Hepatocyte (in vitro differentiated cells): ENCODE measurements at regions not wholly inside any gene's neighbourhood (a gene's known extent, or its start where the extent isn't known, plus 50 kb on each side); places are given as distances from the start of the nearest gene placed in this dataset.

Experiments
- DNase-seq: peaks from one replicate; pipeline ENCODE4 v3.0.0-alpha.2; 2016; ENCODE audit warnings: low spot score
- H2AFZ ChIP-seq: fragments of 200-600 bp; sonication (generic); 2 replicates; pipeline ENCODE4 v1.6.0; 2016; ENCODE audit warnings: antibody characterized with exemption, mild to moderate bottlenecking
- H3K27ac ChIP-seq: fragments of 200-600 bp; sonication (generic); 2 replicates; pipeline ENCODE4 v1.5.1; 2016; ENCODE audit warnings: mild to moderate bottlenecking
- H3K27me3 ChIP-seq: fragments of 200-600 bp; sonication (generic); 2 replicates; pipeline ENCODE4 v1.6.1; 2016
- H3K36me3 ChIP-seq: fragments of 200-600 bp; sonication (generic); replicated peaks from 2 replicates; pipeline ENCODE4 v1.5.1; 2016; ENCODE audit warnings: low read depth; ENCODE audit not compliant: insufficient read depth
- H3K4me1 ChIP-seq: fragments of 200-600 bp; sonication (generic); 2 replicates; pipeline ENCODE4 v1.5.1; 2016; ENCODE audit warnings: mild to moderate bottlenecking, moderate library complexity; ENCODE audit not compliant: insufficient read depth
- H3K4me2 ChIP-seq: fragments of 200-600 bp; sonication (generic); 2 replicates; pipeline ENCODE4 v1.6.0; 2016
- H3K4me3 ChIP-seq: fragments of 200-600 bp; sonication (generic); 2 replicates; pipeline ENCODE4 v1.5.1; 2016; ENCODE audit warnings: mild to moderate bottlenecking
- H3K79me2 ChIP-seq: fragments of 200-600 bp; sonication (generic); 2 replicates; pipeline ENCODE4 v1.6.0; 2017; ENCODE audit warnings: mild to moderate bottlenecking
- H3K9me2 ChIP-seq: fragments of 200-600 bp; sonication (generic); replicated peaks from 2 replicates; pipeline ENCODE4 v1.6.0; 2017; ENCODE audit warnings: mild to moderate bottlenecking; ENCODE audit not compliant: insufficient read depth
- H3K9me3 ChIP-seq: fragments of 200-600 bp; sonication (generic); 2 replicates; pipeline ENCODE4 v1.5.1; 2016; ENCODE audit warnings: low read depth, mild to moderate bottlenecking
- H4K20me1 ChIP-seq: fragments of 200-600 bp; sonication (generic); 2 replicates; pipeline ENCODE4 v1.6.0; 2016; ENCODE audit warnings: mild to moderate bottlenecking; ENCODE audit not compliant: insufficient read depth, poor library complexity, severe bottlenecking
- EZH2 ChIP-seq: fragments of 200-600 bp; sonication (generic); IDR thresholded peaks from 2 replicates; pipeline ENCODE4 v1.6.1; 2016; ENCODE audit warnings: antibody characterized with exemption, mild to moderate bottlenecking, borderline replicate concordance
- EZH2phosphoT487 ChIP-seq: fragments of 200-600 bp; sonication (generic); IDR thresholded peaks from one replicate; pipeline ENCODE4 v1.6.1; 2018; ENCODE audit warnings: antibody characterized with exemption, mild to moderate bottlenecking, low read depth, moderate library complexity; ENCODE audit not compliant: unreplicated experiment, severe bottlenecking
- WGBS: methylation state at CpG from one replicate; pipeline ENCODE4 v1.1.6; 2016; ENCODE audit warnings: low lambda C conversion rate; ENCODE audit errors: missing lambda C conversion rate; 5-methylcytosine and 5-hydroxymethylcytosine counted together
- TF ChIP-seq, protein P1 (sequence below): fragments of 200-600 bp; sonication (generic); IDR thresholded peaks from 2 replicates; pipeline ENCODE4 v1.5.1; 2016; ENCODE audit warnings: antibody characterized with exemption, mild to moderate bottlenecking; ENCODE audit not compliant: poor library complexity

DNA sequence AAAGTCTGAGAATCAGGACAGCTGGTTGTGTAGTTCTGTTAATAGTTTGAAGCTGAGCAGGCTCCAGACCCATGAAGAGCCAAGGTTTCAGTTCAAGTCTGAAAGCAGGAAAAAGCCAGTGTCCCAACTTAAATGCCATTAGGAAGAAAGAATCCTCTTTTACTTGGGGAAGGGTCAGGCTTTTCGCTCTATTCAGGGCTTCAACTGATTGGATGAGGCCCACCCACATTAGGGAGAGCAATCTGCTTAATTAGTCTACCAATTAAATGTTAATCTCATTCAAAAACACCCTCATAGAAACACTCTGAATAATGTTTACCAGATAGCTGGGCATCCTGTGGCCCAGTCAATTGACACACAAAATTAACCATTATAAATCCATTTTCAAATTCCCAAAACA lies 462.2 kb downstream of the EPM2A start:
- peak overlapping the region; percentile 50 for H3K27ac ChIP-seq
- DNase-seq, result no peak
- no peak overlapping the region for H3K4me2 ChIP-seq
- 96% methylated on average over 1 of the region's 1 CpG for WGBS
- H3K27me3 ChIP-seq, result no peaks in the 10 kb centered on the region
- H4K20me1 ChIP-seq, result no peaks in the 10 kb centered on the region
- TF ChIP-seq EZH2 (no peak), EZH2phosphoT487 (no peak)
- TF ChIP-seq, protein P1, sequence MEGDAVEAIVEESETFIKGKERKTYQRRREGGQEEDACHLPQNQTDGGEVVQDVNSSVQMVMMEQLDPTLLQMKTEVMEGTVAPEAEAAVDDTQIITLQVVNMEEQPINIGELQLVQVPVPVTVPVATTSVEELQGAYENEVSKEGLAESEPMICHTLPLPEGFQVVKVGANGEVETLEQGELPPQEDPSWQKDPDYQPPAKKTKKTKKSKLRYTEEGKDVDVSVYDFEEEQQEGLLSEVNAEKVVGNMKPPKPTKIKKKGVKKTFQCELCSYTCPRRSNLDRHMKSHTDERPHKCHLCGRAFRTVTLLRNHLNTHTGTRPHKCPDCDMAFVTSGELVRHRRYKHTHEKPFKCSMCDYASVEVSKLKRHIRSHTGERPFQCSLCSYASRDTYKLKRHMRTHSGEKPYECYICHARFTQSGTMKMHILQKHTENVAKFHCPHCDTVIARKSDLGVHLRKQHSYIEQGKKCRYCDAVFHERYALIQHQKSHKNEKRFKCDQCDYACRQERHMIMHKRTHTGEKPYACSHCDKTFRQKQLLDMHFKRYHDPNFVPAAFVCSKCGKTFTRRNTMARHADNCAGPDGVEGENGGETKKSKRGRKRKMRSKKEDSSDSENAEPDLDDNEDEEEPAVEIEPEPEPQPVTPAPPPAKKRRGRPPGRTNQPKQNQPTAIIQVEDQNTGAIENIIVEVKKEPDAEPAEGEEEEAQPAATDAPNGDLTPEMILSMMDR, result no peak
- no peak overlapping the region for H2AFZ ChIP-seq
- no peaks in the 10 kb centered on the region for H3K79me2 ChIP-seq
- no peaks in the 10 kb centered on the region for H3K9me2 ChIP-seq
- H3K4me3 ChIP-seq, result no peak overlapping the region
- H3K4me1 ChIP-seq, result peaks cover 25% of the 10 kb centered on the region
- no peaks in the 10 kb centered on the region for H3K36me3 ChIP-seq
- H3K9me3 ChIP-seq, result no peaks in the 10 kb centered on the region

DNA sequence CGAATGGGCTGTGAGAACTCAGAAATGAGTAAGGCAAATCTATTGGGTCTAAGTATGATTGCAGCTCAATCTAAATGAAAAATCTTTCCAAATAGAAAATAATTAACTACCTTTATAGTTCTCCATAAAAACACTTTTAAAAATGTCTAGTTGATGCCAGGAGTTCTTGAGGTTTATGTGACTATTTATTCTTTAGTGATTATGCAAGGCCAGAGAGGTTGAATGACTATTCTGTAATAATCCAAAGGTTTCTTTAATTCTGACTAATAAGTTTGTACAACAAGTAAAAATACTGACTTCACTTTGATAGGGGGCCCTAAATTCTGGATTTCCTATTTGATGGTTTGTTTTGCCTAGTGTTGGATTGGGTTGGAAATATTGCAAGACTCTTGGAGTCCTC lies 461.2 kb downstream of the EPM2A start:
- Histone ChIP-seq H3K4me3 (no peak overlapping the region), H3K27me3 (no peaks in the 10 kb centered on the region), H2AFZ (no peak overlapping the region), H3K27ac (no peak overlapping the region), H3K4me2 (no peak overlapping the region), H3K9me2 (no peaks in the 10 kb centered on the region), H3K4me1 (peaks cover 20% of the 10 kb centered on the region), H3K9me3 (no peaks in the 10 kb centered on the region), H3K36me3 (no peaks in the 10 kb centered on the region), H4K20me1 (no peaks in the 10 kb centered on the region), H3K79me2 (no peaks in the 10 kb centered on the region)
- no peak for DNase-seq
- TF ChIP-seq EZH2phosphoT487 (no peak), EZH2 (no peak)
- TF ChIP-seq, protein P1, result no peak
- 90% methylated on average over 1 of the region's 1 CpG for WGBS

DNA sequence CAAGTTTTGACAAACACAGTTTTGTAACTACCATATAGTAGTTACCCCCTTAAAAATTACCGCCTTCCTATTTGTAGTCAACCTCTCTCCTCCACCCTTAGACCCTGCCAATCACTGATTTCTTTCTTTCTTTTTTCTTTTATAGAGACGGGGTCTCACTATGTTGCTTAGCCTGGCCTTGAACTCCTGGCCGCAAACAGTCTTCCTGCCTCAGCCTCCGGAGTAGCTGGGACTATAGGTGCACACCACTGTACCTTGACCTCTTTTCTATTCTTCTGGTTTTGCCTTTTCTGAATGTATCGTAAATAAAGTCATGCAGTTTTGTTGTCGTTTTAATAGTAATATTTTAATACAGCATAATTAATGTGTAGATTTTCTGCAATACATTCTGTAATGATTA lies 460.3 kb downstream of the EPM2A start:
- H3K9me2 ChIP-seq, result no peaks in the 10 kb centered on the region
- H3K79me2 ChIP-seq, result no peaks in the 10 kb centered on the region
- H3K4me3 ChIP-seq, result no peak overlapping the region
- H4K20me1 ChIP-seq, result no peaks in the 10 kb centered on the region
- H2AFZ ChIP-seq, result no peak overlapping the region
- no peak for DNase-seq
- H3K36me3 ChIP-seq, result no peaks in the 10 kb centered on the region
- WGBS, result 94% methylated on average over 6 of the region's 6 CpGs
- H3K4me2 ChIP-seq, result no peak overlapping the region
- H3K27me3 ChIP-seq, result no peaks in the 10 kb centered on the region
- no peak for TF ChIP-seq EZH2
- TF ChIP-seq, protein P1, result no peak
- no peak for TF ChIP-seq EZH2phosphoT487
- H3K9me3 ChIP-seq, result no peaks in the 10 kb centered on the region
- H3K27ac ChIP-seq, result no peak overlapping the region
- H3K4me1 ChIP-seq, result peaks cover 17% of the 10 kb centered on the region

DNA sequence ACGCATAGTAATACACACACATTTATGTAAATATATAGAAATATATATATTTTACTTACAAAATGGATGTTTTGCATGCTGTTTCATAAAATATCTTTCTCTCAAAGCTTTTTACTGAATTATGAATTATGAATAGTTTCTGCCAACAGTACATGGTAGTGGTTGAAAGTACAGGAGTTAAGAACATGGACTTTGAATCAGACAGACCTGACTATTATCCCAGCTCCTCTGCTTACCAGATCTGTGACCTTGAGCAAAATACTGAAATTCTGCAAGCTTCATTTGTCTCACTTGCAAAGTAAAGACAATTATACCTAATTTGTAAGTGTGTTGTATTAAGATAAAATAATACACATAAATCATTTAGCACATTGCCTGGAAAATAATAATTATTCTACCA lies 459.5 kb downstream of the EPM2A start:
- Histone ChIP-seq H3K36me3 (no peaks in the 10 kb centered on the region), H3K79me2 (no peaks in the 10 kb centered on the region), H3K9me3 (no peaks in the 10 kb centered on the region), H3K9me2 (no peaks in the 10 kb centered on the region), H3K4me1 (peaks cover 9% of the 10 kb centered on the region), H3K27me3 (no peaks in the 10 kb centered on the region), H2AFZ (no peak overlapping the region), H3K4me3 (no peak overlapping the region), H3K4me2 (no peak overlapping the region), H4K20me1 (no peaks in the 10 kb centered on the region), H3K27ac (no peak overlapping the region)
- DNase-seq, result no peak
- 100% methylated on average over 1 of the region's 1 CpG for WGBS
- TF ChIP-seq, protein P1, result no peak
- TF ChIP-seq EZH2 (no peak), EZH2phosphoT487 (no peak)
